HEK293 (cell line): ENCODE measurements at regions not wholly inside any gene's neighbourhood (a gene's known extent, or its start where the extent isn't known, plus 50 kb on each side); places are given as distances from the start of the nearest gene placed in this dataset.
"Not testable (repeated sequence)": the region's sequence is repeated elsewhere in the genome, so short reads cannot be mapped to it uniquely, and the experiment has no call there.

ENCODE experiments used
- ATF2 ChIP-seq: fragments of 450-650 bp; formaldehyde crosslinking; IDR thresholded peaks from 2 replicates; pipeline ENCODE4 v1.5.1; 2016; ENCODE audit warnings: missing biosample characterization, missing genetic modification characterization, low read depth
- CTCF ChIP-seq: fragments of 450-650 bp; formaldehyde crosslinking; IDR thresholded peaks from 2 replicates; pipeline ENCODE4 v1.5.1; 2016; ENCODE audit warnings: missing biosample characterization, missing genetic modification characterization
- PRDM4 ChIP-seq: fragments of 450-650 bp; formaldehyde crosslinking; IDR thresholded peaks from 2 replicates; pipeline ENCODE4 v1.5.1; 2017; ENCODE audit warnings: missing biosample characterization, missing genetic modification characterization
- ZNF138 ChIP-seq: fragments of 450-650 bp; formaldehyde crosslinking; IDR thresholded peaks from 2 replicates; pipeline ENCODE4 v1.5.1; 2016; ENCODE audit warnings: missing biosample characterization, missing genetic modification characterization, borderline replicate concordance
- ZNF24 ChIP-seq: fragments of 450-650 bp; formaldehyde crosslinking; IDR thresholded peaks from 2 replicates; pipeline ENCODE4 v1.5.1; 2016; ENCODE audit warnings: missing biosample characterization, missing genetic modification characterization
- ZNF423 ChIP-seq: fragments of 450-650 bp; formaldehyde crosslinking; IDR thresholded peaks from 2 replicates; pipeline ENCODE4 v1.5.1; 2016; ENCODE audit warnings: missing biosample characterization, missing genetic modification characterization
- TF ChIP-seq, protein P1 (sequence below): fragments of 450-650 bp; formaldehyde crosslinking; IDR thresholded peaks from 2 replicates; pipeline ENCODE4 v1.5.1; 2016; ENCODE audit warnings: missing biosample characterization, missing genetic modification characterization
- TF ChIP-seq, protein P2 (sequence below): fragments of 450-650 bp; formaldehyde crosslinking; IDR thresholded peaks from 2 replicates; pipeline ENCODE4 v1.5.1; 2016; ENCODE audit warnings: missing biosample characterization, missing genetic modification characterization
- TF ChIP-seq, protein P3 (sequence below): fragments of 450-650 bp; formaldehyde crosslinking; IDR thresholded peaks from 2 replicates; pipeline ENCODE4 v1.5.1; 2016; ENCODE audit warnings: missing biosample characterization, missing genetic modification characterization

DNA sequence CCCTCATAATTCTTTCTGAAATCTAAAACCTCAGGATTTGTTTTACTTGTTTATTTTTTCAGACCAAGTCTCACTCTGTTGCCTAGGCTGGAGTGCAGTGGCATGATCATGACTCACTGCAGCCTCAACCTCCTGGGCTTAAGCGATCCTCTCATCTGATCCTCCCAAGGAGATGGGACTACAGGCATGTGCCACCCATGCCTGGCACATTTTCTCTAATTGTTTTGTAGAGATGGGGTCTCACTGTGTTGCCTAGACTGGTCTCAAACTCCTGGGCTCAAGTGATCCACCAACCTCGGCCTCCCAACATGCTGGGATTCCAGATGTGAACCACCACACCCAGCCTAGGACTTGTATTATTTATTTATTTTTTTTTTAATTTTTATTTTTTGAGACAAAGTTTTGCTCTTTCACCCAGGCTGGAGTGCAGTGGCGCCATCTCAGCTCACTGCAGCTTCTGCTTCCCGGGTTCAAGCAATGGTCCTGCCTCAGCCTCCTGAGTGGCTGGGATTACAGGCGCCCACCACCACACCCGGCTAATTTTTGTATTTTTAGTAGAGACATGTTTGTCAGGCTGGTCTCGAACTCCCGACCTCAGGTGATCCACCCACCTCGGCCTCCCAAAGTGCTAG, 281.9 kb downstream of the GOLGA6L6 start:
- TF ChIP-seq ZNF138 (tag by site-specific recombination); ATF2; ZNF423 (tag by site-specific recombination); PRDM4 (tag by site-specific recombination); ZNF24 (tag by site-specific recombination); CTCF (tag by site-specific recombination): not testable (repeated sequence)
- TF ChIP-seq, protein P1, sequence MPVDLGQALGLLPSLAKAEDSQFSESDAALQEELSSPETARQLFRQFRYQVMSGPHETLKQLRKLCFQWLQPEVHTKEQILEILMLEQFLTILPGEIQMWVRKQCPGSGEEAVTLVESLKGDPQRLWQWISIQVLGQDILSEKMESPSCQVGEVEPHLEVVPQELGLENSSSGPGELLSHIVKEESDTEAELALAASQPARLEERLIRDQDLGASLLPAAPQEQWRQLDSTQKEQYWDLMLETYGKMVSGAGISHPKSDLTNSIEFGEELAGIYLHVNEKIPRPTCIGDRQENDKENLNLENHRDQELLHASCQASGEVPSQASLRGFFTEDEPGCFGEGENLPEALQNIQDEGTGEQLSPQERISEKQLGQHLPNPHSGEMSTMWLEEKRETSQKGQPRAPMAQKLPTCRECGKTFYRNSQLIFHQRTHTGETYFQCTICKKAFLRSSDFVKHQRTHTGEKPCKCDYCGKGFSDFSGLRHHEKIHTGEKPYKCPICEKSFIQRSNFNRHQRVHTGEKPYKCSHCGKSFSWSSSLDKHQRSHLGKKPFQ (tag by site-specific recombination): not testable (repeated sequence)
- TF ChIP-seq, protein P2, sequence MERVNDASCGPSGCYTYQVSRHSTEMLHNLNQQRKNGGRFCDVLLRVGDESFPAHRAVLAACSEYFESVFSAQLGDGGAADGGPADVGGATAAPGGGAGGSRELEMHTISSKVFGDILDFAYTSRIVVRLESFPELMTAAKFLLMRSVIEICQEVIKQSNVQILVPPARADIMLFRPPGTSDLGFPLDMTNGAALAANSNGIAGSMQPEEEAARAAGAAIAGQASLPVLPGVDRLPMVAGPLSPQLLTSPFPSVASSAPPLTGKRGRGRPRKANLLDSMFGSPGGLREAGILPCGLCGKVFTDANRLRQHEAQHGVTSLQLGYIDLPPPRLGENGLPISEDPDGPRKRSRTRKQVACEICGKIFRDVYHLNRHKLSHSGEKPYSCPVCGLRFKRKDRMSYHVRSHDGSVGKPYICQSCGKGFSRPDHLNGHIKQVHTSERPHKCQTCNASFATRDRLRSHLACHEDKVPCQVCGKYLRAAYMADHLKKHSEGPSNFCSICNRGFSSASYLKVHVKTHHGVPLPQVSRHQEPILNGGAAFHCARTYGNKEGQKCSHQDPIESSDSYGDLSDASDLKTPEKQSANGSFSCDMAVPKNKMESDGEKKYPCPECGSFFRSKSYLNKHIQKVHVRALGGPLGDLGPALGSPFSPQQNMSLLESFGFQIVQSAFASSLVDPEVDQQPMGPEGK (tag by site-specific recombination): not testable (repeated sequence)
- TF ChIP-seq, protein P3, sequence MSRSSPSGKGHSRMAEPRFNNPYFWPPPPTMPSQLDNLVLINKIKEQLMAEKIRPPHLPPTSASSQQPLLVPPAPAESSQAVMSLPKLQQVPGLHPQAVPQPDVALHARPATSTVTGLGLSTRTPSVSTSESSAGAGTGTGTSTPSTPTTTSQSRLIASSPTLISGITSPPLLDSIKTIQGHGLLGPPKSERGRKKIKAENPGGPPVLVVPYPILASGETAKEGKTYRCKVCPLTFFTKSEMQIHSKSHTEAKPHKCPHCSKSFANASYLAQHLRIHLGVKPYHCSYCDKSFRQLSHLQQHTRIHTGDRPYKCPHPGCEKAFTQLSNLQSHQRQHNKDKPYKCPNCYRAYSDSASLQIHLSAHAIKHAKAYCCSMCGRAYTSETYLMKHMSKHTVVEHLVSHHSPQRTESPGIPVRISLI: not testable (repeated sequence)
